Thyroid gland (tissue), 4 donors: ENCODE measurements at regions not wholly inside any gene's neighbourhood (a gene's known extent, or its start where the extent isn't known, plus 50 kb on each side); places are given as distances from the start of the nearest gene placed in this dataset.

ENCODE experiments used
- CTCF ChIP-seq, 6 experiments: fragments of 200-600 bp in 3 of 6; fragments of 450-650 bp in 3 of 6; sonication (generic) in 3 of 6; IDR thresholded peaks; one replicate each; pipeline ENCODE4 v1.5.1; 2016 to 2019; ENCODE audit warnings: antibody characterized with exemption in 6 of 6, mild to moderate bottlenecking in 2 of 6, inconsistent platforms in 1 of 6, moderate library complexity in 1 of 6
- POLR2A ChIP-seq, 2 donors: fragments of 450-650 bp; IDR thresholded peaks; one replicate each; pipeline ENCODE4 v1.6.1; 2017; ENCODE audit warnings: antibody characterized with exemption in 2 of 2, mild to moderate bottlenecking in 2 of 2, moderate library complexity in 1 of 2

GRCh38 chrX:104488811-104489210, 77.2 kb upstream of the IL1RAPL2 start:
- TF ChIP-seq CTCF (IDR thresholded peaks at IDR 0.05): no peak
- no peak for TF ChIP-seq POLR2A (IDR thresholded peaks at IDR 0.05)
